GM19043 (cell line): ENCODE measurements at regions not wholly inside any gene's neighbourhood (a gene's known extent, or its start where the extent isn't known, plus 50 kb on each side); places are given as distances from the start of the nearest gene placed in this dataset.

Experiments
- ATAC-seq: cut with Tn5 transposase; IDR thresholded peaks from one replicate; pipeline ENCODE4 v1.9.1; 2021; ENCODE audit warnings: low read depth; ENCODE audit not compliant: unreplicated experiment

GRCh38 chr10:124346831-124347230, 71.9 kb downstream of the OAT start:
- no peak for ATAC-seq

- no peak for ATAC-seq
Measured at GRCh38 chr10:124345521-124345920, 73.2 kb downstream of the OAT start.

GRCh38 chr10:124344931-124345330, 73.8 kb downstream of the OAT start:
- ATAC-seq: no peak

- ATAC-seq: no peak
Measured at GRCh38 chr10:124344266-124344590, 74.5 kb downstream of the OAT start.

- ATAC-seq: no peak
Measured at GRCh38 chr10:124343351-124344265, 75.1 kb downstream of the OAT start.

GRCh38 chr10:124342821-124343170, 75.9 kb downstream of the OAT start:
- ATAC-seq: no peak

GRCh38 chr10:124342136-124342820, 76.4 kb downstream of the OAT start:
- ATAC-seq: no peak

- ATAC-seq: no peak
Measured at GRCh38 chr10:124341768-124342135, 77.0 kb downstream of the OAT start.

- ATAC-seq: no peak
Measured at GRCh38 chr10:124340033-124340760, 78.5 kb downstream of the OAT start.

GRCh38 chr10:124339119-124340032, 79.3 kb downstream of the OAT start:
- ATAC-seq: no peak

- no peak for ATAC-seq
Measured at GRCh38 chr10:124338276-124338925, 80.3 kb downstream of the OAT start.

- no peak for ATAC-seq
Measured at GRCh38 chr10:124336186-124336585, 82.5 kb downstream of the OAT start.

- no peak for ATAC-seq
Measured at GRCh38 chr10:124333931-124334330, 84.8 kb downstream of the OAT start.

GRCh38 chr10:124332426-124332825, 86.3 kb downstream of the OAT start:
- ATAC-seq: no peak

GRCh38 chr10:124329941-124330340, 88.8 kb downstream of the OAT start:
- no peak for ATAC-seq

- no peak for ATAC-seq
Measured at GRCh38 chr10:124329362-124329761, 89.4 kb downstream of the OAT start.

- no peak for ATAC-seq
Measured at GRCh38 chr10:124328477-124329220, 90.1 kb downstream of the OAT start.

- no peak for ATAC-seq
Measured at GRCh38 chr10:124325998-124326636, 92.6 kb downstream of the OAT start.

GRCh38 chr10:124325633-124325914, 93.1 kb downstream of the OAT start:
- ATAC-seq: no peak
